Renal pelvis (tissue), 1 donor: ENCODE measurements at regions not wholly inside any gene's neighbourhood (a gene's known extent, or its start where the extent isn't known, plus 50 kb on each side); places are given as distances from the start of the nearest gene placed in this dataset.

Source experiments
- DNase-seq: peaks from one replicate; pipeline ENCODE4 v3.0.0-alpha.2; 2013

DNA sequence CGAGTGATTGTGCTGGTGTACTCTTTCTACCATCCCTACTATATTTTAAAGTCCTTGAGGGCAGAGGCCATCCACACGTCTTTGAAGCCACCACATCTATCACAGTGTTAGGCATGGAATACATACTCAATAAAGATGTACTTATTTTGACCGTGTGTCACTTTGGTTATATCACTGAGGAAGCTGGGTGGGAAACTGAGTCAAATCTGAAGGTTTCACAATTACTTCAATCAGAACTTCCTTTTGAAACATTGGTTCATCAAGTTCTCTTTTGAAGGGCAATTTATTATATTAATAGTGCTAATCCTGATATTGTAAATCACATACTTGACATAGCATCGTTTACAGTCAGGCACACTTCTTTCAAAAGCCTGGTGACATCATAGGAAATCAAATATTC lies 53.3 kb upstream of the ATP1B1 start:
- DNase-seq: no peak
